ENCODE measurements at regions not wholly inside any gene's neighbourhood (a gene's known extent, or its start where the extent isn't known, plus 50 kb on each side); places are given as distances from the start of the nearest gene placed in this dataset.
A peak's percentile ranks its signal among the peaks of the same experiment; 100 is the strongest.

- no peak for DNase-seq
These were observed 122.2 kb downstream of the ACTL8 start for GRCh38 chr1:17877316-17877715.

GRCh38 chr1:17877896-17878295 lies 122.8 kb downstream of the ACTL8 start:
- DNase-seq = no peak

- DNase-seq = peak; percentile 26
These were observed 123.7 kb downstream of the ACTL8 start for GRCh38 chr1:17878837-17879236.

- DNase-seq = no peak
These were observed 125.3 kb downstream of the ACTL8 start for GRCh38 chr1:17880449-17880848.

- DNase-seq = no peak
These were observed 126.6 kb downstream of the ACTL8 start for GRCh38 chr1:17881761-17882160.

GRCh38 chr1:17883136-17883535 lies 128.0 kb downstream of the ACTL8 start:
- no peak for DNase-seq

- no peak for DNase-seq
These were observed 128.7 kb downstream of the ACTL8 start for GRCh38 chr1:17883662-17884395.

- DNase-seq = no peak
These were observed 130.7 kb downstream of the ACTL8 start for GRCh38 chr1:17885663-17886320.

GRCh38 chr1:17886386-17886785 lies 131.3 kb downstream of the ACTL8 start:
- DNase-seq = no peak

- no peak for DNase-seq
These were observed 131.8 kb downstream of the ACTL8 start for GRCh38 chr1:17886838-17887441.

- no peak for DNase-seq
These were observed 132.7 kb downstream of the ACTL8 start for GRCh38 chr1:17887661-17888371.

GRCh38 chr1:17890056-17890814 lies 135.1 kb downstream of the ACTL8 start:
- DNase-seq = no peak

- DNase-seq = no peak
These were observed 135.7 kb downstream of the ACTL8 start for GRCh38 chr1:17890815-17891191.

- DNase-seq = no peak
These were observed 136.3 kb downstream of the ACTL8 start for GRCh38 chr1:17891205-17892110.

- DNase-seq = no peak
These were observed 137.1 kb downstream of the ACTL8 start for GRCh38 chr1:17892225-17892624.

GRCh38 chr1:17892851-17893250 lies 137.7 kb downstream of the ACTL8 start:
- DNase-seq = no peak

GRCh38 chr1:17893891-17894631 lies 138.9 kb downstream of the ACTL8 start:
- DNase-seq = no peak

GRCh38 chr1:17895401-17895800 lies 140.3 kb downstream of the ACTL8 start:
- no peak for DNase-seq

GRCh38 chr1:17895986-17896385 lies 140.9 kb downstream of the ACTL8 start:
- no peak for DNase-seq

- DNase-seq = no peak
These were observed 148.3 kb downstream of the ACTL8 start for GRCh38 chr1:17903386-17903785.

GRCh38 chr1:17904290-17904689 lies 149.2 kb downstream of the ACTL8 start:
- DNase-seq = no peak

Data from amniotic stem cell (primary cell).